ENCODE measurements at regions not wholly inside any gene's neighbourhood (a gene's known extent, or its start where the extent isn't known, plus 50 kb on each side); places are given as distances from the start of the nearest gene placed in this dataset.

- Histone ChIP-seq H2BK5ac (ENCODE audit: insufficient read length, low read length) (no peak overlapping the region), H3K27ac (ENCODE audit: insufficient read length, low read depth, low read length) (no peak overlapping the region), H3K79me1 (ENCODE audit: insufficient read depth, low read depth, low read length, poor library complexity, severe bottlenecking) (no peaks in the 10 kb centered on the region), H2BK15ac (ENCODE audit: low read depth, low read length) (no peak overlapping the region), H2BK20ac (ENCODE audit: low read depth, low read length, poor library complexity, severe bottlenecking) (no peak overlapping the region), H3K14ac (ENCODE audit: insufficient read depth, low read length) (no peak overlapping the region), H3K18ac (ENCODE audit: insufficient read length, low read depth, low read length) (no peak overlapping the region), H4K5ac (ENCODE audit: insufficient read length, low read depth, low read length) (no peak overlapping the region), H3K27me3 (ENCODE audit: insufficient read depth, low read length) (no peaks in the 10 kb centered on the region), H3K9ac (ENCODE audit: extremely low read depth, insufficient read length, low read length) (no peak overlapping the region), H3K9me3 (ENCODE audit: control insufficient read depth, low read depth, low read length) (no peaks in the 10 kb centered on the region), H4K8ac (replicated peaks; ENCODE audit: insufficient read length, low read depth, low read length) (no peak overlapping the region), H3K79me2 (ENCODE audit: insufficient read depth, low read length) (no peaks in the 10 kb centered on the region), H2AK5ac (ENCODE audit: insufficient read length, low read length) (no peak overlapping the region), H2BK12ac (ENCODE audit: insufficient read length, low read depth, low read length) (no peak overlapping the region), H3T11ph (ENCODE audit: low read length) (no peak overlapping the region), H3K23ac (ENCODE audit: insufficient read length, low read depth, low read length) (no peak overlapping the region), H2AFZ (ENCODE audit: low read length) (no peak overlapping the region), H3K56ac (ENCODE audit: insufficient read length, low read depth, low read length) (no peak overlapping the region), H2BK120ac (ENCODE audit: low read depth, low read length, poor library complexity, severe bottlenecking) (no peak overlapping the region), H3K23me2 (ENCODE audit: insufficient read length, low read depth, low read length, poor library complexity, severe bottlenecking) (no peaks in the 10 kb centered on the region), H4K20me1 (ENCODE audit: control insufficient read depth, insufficient read depth, insufficient read length) (no peaks in the 10 kb centered on the region), H3K4me1 (ENCODE audit: insufficient read depth, low read length) (peaks cover 10% of the 10 kb centered on the region), H3K4ac (ENCODE audit: low read depth, low read length) (no peak overlapping the region), H3K4me2 (ENCODE audit: insufficient read depth, insufficient read length, low read length) (no peak overlapping the region), H4K91ac (ENCODE audit: insufficient read length, low read depth, low read length) (no peak overlapping the region)
- WGBS (ENCODE audit: extremely low coverage, insufficient read length, low lambda C conversion rate) = no CpG with 5 or more reads among the region's 3 CpGs
- Mint-ChIP-seq H3K4me1 (peaks cover 26 to 38% of the 10 kb centered on the region in 2 experiments), H3K27ac (peak overlapping the region in 1 of 3 experiments; percentile 74; a peak in 1 of 7 replicates), H3K9me3 (peaks cover 62 to 65% of the 10 kb centered on the region in 2 experiments), H3K36me3 (ENCODE audit: insufficient read depth in 1 of 3, low read depth in 3 of 3) (peaks cover 0 to 9% (median 0%) of the 10 kb centered on the region in 3 experiments; a peak in 4 of 7 replicates), H3K4me3 (no peak overlapping the region), H3K27me3 (ENCODE audit: low read depth) (peaks cover 9% of the 10 kb centered on the region; the same call in 1 of the 2 replicates)
- DNase-seq = no peak
- no peak for TF ChIP-seq CTCF (conservative IDR thresholded peaks at IDR 0.05)
Observed at GRCh38 chrX:39760930-39761329, 336.8 kb downstream of the BCOR start.

Measured in H9 (cell line).